ENCODE measurements at regions not wholly inside any gene's neighbourhood (a gene's known extent, or its start where the extent isn't known, plus 50 kb on each side); places are given as distances from the start of the nearest gene placed in this dataset.

DNA sequence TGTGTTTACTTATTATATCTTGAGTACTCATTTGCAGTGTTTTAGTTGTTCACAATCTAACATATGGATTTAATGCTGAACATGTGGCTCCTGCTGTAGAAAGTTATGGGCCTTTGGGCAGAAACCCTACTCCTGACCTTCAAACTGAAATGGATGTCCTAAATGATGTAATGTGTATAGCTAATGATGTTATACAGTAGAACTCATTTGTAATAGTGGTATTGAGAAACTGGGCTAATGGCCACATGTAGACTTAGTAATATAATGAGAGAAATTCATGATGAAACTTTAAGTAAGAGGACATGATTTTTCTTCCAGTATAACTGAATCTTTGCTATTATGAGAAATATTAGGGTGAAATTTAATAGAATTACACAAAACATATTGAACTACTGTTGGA, 121.3 kb upstream of the PTPRK start:
- TF ChIP-seq, protein P1, sequence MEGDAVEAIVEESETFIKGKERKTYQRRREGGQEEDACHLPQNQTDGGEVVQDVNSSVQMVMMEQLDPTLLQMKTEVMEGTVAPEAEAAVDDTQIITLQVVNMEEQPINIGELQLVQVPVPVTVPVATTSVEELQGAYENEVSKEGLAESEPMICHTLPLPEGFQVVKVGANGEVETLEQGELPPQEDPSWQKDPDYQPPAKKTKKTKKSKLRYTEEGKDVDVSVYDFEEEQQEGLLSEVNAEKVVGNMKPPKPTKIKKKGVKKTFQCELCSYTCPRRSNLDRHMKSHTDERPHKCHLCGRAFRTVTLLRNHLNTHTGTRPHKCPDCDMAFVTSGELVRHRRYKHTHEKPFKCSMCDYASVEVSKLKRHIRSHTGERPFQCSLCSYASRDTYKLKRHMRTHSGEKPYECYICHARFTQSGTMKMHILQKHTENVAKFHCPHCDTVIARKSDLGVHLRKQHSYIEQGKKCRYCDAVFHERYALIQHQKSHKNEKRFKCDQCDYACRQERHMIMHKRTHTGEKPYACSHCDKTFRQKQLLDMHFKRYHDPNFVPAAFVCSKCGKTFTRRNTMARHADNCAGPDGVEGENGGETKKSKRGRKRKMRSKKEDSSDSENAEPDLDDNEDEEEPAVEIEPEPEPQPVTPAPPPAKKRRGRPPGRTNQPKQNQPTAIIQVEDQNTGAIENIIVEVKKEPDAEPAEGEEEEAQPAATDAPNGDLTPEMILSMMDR (conservative IDR thresholded peaks at IDR 0.05; ENCODE audit: low read depth, low read length): no peak
- no peak for TF ChIP-seq EZH2 (IDR thresholded peaks at IDR 0.05; ENCODE audit: borderline replicate concordance, low read depth, low read length, poor library complexity, severe bottlenecking)

All from A673 (cell line).